ENCODE measurements at regions not wholly inside any gene's neighbourhood (a gene's known extent, or its start where the extent isn't known, plus 50 kb on each side); places are given as distances from the start of the nearest gene placed in this dataset.

DNA sequence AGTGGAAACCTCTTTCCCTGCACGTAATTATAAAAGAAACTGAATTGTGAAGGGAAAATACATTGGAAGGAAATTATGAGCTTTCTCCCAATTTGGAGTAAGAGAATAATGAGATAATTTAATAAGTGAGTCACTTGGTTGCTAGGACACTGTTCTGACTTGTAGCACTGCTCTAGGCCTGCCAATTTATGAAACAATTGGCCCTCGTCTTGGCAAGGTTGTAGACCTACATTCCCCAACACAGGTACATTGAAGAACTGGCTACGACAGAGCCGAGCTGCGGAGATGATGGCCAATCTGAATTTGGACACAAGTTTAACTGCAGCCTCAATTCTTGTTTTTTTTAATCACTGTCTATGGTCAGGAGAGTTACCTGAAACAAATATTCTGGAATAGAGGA, 674.1 kb downstream of the MECOM start:
- no peaks in the 10 kb centered on the region for H3K36me3 Mint-ChIP-seq (ENCODE audit: low read depth)
- H3K27ac Mint-ChIP-seq = no peak overlapping the region
- no peaks in the 10 kb centered on the region for H3K27me3 Mint-ChIP-seq (ENCODE audit: insufficient read depth)
- TF ChIP-seq, protein P1, sequence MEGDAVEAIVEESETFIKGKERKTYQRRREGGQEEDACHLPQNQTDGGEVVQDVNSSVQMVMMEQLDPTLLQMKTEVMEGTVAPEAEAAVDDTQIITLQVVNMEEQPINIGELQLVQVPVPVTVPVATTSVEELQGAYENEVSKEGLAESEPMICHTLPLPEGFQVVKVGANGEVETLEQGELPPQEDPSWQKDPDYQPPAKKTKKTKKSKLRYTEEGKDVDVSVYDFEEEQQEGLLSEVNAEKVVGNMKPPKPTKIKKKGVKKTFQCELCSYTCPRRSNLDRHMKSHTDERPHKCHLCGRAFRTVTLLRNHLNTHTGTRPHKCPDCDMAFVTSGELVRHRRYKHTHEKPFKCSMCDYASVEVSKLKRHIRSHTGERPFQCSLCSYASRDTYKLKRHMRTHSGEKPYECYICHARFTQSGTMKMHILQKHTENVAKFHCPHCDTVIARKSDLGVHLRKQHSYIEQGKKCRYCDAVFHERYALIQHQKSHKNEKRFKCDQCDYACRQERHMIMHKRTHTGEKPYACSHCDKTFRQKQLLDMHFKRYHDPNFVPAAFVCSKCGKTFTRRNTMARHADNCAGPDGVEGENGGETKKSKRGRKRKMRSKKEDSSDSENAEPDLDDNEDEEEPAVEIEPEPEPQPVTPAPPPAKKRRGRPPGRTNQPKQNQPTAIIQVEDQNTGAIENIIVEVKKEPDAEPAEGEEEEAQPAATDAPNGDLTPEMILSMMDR (IDR thresholded peaks at IDR 0.05) = no peak
- peaks cover 18% of the 10 kb centered on the region for H3K4me1 Mint-ChIP-seq (ENCODE audit: low read depth)
- no peaks in the 10 kb centered on the region for H3K9me3 Mint-ChIP-seq
- no peak overlapping the region for H3K4me3 Mint-ChIP-seq
- no peak for DNase-seq

DNA sequence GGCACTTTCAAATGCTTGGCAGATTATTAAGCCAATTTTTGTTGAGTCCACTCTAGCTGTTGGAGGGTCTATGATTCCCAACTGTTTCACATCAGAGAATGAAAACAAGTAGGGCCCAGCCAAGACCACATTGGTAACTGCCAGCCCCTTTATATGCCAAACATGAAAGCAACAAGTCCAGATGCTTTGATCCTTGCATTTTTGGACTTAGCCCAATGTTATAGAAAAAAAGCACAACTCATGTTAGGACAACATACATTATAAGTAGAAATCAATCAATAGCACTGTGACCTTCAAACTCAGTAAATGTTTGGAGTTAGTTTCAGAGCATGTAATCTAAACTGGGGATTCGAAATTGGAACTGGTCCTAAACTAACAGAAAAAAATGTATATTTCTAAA, 674.7 kb downstream of the MECOM start:
- no peaks in the 10 kb centered on the region for H3K9me3 Mint-ChIP-seq
- H3K4me1 Mint-ChIP-seq (ENCODE audit: low read depth) = peaks cover 18% of the 10 kb centered on the region
- no peak overlapping the region for H3K27ac Mint-ChIP-seq
- TF ChIP-seq, protein P1 (IDR thresholded peaks at IDR 0.05) = no peak
- H3K36me3 Mint-ChIP-seq (ENCODE audit: low read depth) = no peaks in the 10 kb centered on the region
- DNase-seq = no peak
- no peak overlapping the region for H3K4me3 Mint-ChIP-seq
- no peaks in the 10 kb centered on the region for H3K27me3 Mint-ChIP-seq (ENCODE audit: insufficient read depth)

DNA sequence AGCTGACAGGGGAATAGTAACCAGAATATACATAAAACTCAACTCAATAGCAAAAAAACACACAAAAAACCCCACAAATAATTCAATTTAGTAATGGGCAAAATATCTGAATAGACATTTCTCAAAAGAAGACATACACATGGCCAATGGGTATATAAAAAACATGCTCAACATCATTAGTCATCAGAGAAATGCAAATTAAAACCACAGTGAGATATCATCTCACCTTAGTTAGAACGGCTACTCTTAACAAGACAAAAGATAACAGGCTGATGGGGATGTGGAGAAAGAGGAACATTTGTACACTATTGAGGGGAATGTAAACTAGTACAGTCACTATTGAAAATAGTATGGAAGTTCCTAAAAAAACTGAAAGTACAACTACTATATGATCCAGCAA, 678.6 kb downstream of the MECOM start:
- no peak for DNase-seq
- Mint-ChIP-seq H3K36me3 (ENCODE audit: low read depth) (no peaks in the 10 kb centered on the region), H3K27me3 (ENCODE audit: insufficient read depth) (peaks cover 2% of the 10 kb centered on the region; the same call in 1 of the 2 replicates), H3K27ac (no peak overlapping the region), H3K4me3 (no peak overlapping the region), H3K9me3 (no peaks in the 10 kb centered on the region), H3K4me1 (ENCODE audit: low read depth) (peaks cover 8% of the 10 kb centered on the region; the same call in 1 of the 2 replicates)
- TF ChIP-seq, protein P1 (IDR thresholded peaks at IDR 0.05) = no peak

DNA sequence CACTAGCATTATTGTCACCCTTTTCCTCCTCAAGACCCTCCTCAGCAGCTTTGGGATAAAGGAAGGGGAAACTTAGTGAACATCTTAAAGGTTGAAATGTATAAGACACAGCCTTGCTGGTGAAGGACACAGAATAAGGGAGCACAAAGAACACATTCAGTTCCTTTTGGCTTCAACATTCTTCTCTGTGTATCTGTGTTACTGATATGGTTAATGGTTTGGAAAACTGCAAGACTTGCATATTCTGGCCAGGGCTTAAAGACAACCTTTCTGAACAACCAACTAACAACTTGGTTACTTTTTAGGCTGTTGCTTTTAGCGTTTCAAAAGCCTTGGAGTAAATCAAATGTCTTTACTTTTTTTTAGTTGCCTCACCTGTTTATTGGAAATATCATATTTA, 680.5 kb downstream of the MECOM start:
- H3K36me3 Mint-ChIP-seq (ENCODE audit: low read depth) = no peaks in the 10 kb centered on the region
- TF ChIP-seq, protein P1 (IDR thresholded peaks at IDR 0.05) = no peak
- no peak overlapping the region for H3K4me3 Mint-ChIP-seq
- H3K27me3 Mint-ChIP-seq (ENCODE audit: insufficient read depth) = peaks cover 2% of the 10 kb centered on the region; the same call in 1 of the 2 replicates
- no peaks in the 10 kb centered on the region for H3K9me3 Mint-ChIP-seq
- DNase-seq = no peak
- no peak overlapping the region for H3K27ac Mint-ChIP-seq
- H3K4me1 Mint-ChIP-seq (ENCODE audit: low read depth) = peaks cover 12% of the 10 kb centered on the region

DNA sequence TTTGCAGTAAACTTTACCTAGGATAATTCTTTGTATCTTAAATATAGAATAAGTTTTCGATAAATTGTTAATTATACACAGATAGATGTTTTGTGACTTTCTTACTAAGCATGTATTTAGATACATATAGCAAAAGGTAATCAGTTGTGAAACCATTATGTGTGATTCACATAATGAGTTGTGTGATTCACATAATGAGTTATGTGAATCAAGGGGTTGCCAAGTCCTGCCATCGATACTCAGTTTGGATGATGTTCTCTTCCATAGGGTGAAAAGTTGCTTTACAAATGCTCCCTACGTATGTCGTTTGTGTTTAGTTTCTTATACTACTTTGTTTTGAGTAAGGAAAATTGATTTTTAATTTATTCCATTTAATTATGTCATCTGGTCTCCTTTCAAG, 682.1 kb downstream of the MECOM start:
- Mint-ChIP-seq H3K27me3 (ENCODE audit: insufficient read depth) (peaks cover 2% of the 10 kb centered on the region; the same call in 1 of the 2 replicates), H3K36me3 (ENCODE audit: low read depth) (no peaks in the 10 kb centered on the region), H3K27ac (no peak overlapping the region), H3K4me3 (no peak overlapping the region), H3K4me1 (ENCODE audit: low read depth) (peaks cover 18% of the 10 kb centered on the region), H3K9me3 (no peaks in the 10 kb centered on the region)
- TF ChIP-seq, protein P1 (IDR thresholded peaks at IDR 0.05) = no peak
- DNase-seq = no peak
